ENCODE measurements at regions not wholly inside any gene's neighbourhood (a gene's known extent, or its start where the extent isn't known, plus 50 kb on each side); places are given as distances from the start of the nearest gene placed in this dataset.
"Not testable (repeated sequence)": the region's sequence is repeated elsewhere in the genome, so short reads cannot be mapped to it uniquely, and the experiment has no call there.

- H3K4me3 Mint-ChIP-seq (ENCODE audit: low read depth) = no peak overlapping the region
- DNase-seq (ENCODE audit: low spot score) = no peak
- H3K27me3 Mint-ChIP-seq (ENCODE audit: low read depth) = no peaks in the 10 kb centered on the region
- intact Hi-C loops (cut with micrococcal nuclease) = no loop called here
- no peak overlapping the region for H3K27ac Mint-ChIP-seq
- no peaks in the 10 kb centered on the region for H3K4me1 Mint-ChIP-seq (ENCODE audit: low read depth)
- no peaks in the 10 kb centered on the region for H3K36me3 Mint-ChIP-seq (ENCODE audit: low read depth)
- H3K9me3 Mint-ChIP-seq = no peaks in the 10 kb centered on the region
Observed at GRCh38 chr7:79927116-79927515, 207.5 kb upstream of the GNAI1 start.

DNA sequence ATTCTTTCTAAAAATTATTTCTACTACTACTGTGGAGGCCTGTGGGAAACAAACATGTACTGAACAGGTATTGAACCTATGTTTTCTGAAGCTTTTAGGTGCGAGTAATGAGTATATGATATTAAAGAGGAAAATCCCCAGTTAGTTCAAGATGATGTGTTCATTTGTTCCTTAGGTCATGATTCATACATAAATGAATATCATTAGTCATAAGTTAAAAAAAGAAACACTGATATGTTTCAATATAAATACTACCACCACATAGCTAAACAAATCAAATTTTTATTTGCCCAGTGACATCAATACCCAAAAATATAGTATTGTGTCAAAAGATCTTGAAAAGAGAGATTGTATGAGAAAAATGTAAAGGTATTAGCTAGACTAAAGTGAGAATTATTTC is 210.7 kb upstream of the GNAI1 start:
- H3K4me3 Mint-ChIP-seq (ENCODE audit: low read depth) = no peak overlapping the region
- no peak for DNase-seq (ENCODE audit: low spot score)
- no peaks in the 10 kb centered on the region for H3K4me1 Mint-ChIP-seq (ENCODE audit: low read depth)
- intact Hi-C loops (cut with micrococcal nuclease) = no loop called here
- H3K9me3 Mint-ChIP-seq = no peaks in the 10 kb centered on the region
- H3K27me3 Mint-ChIP-seq (ENCODE audit: low read depth) = no peaks in the 10 kb centered on the region
- no peak overlapping the region for H3K27ac Mint-ChIP-seq
- no peaks in the 10 kb centered on the region for H3K36me3 Mint-ChIP-seq (ENCODE audit: low read depth)

DNA sequence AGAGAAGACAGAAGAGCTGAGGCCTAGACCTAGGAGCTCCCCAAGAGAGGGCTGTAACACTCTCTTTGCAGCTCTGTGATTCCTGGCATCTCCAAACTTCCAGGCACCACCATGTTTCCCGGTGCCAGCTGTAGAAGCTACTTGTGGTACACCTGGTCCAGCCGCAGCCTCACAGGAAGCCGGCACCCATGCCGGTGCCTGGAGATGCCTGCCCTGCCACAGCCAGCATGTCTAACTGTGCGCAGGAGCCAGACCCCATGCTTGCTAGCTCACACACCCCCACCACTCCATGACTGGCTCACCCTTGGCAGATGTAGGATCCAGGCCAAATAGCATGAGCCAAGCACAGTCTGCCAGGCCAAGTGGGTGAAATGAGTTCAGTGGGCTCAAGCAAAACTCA is 211.7 kb upstream of the GNAI1 start:
- H3K27ac Mint-ChIP-seq = no peak overlapping the region
- intact Hi-C loops (cut with micrococcal nuclease) = no loop called here
- no peak overlapping the region for H3K4me3 Mint-ChIP-seq (ENCODE audit: low read depth)
- DNase-seq (ENCODE audit: low spot score) = no peak
- H3K27me3 Mint-ChIP-seq (ENCODE audit: low read depth) = peaks cover under 1% of the 10 kb centered on the region
- no peaks in the 10 kb centered on the region for H3K4me1 Mint-ChIP-seq (ENCODE audit: low read depth)
- no peaks in the 10 kb centered on the region for H3K36me3 Mint-ChIP-seq (ENCODE audit: low read depth)
- no peaks in the 10 kb centered on the region for H3K9me3 Mint-ChIP-seq

- H3K27me3 Mint-ChIP-seq (ENCODE audit: low read depth) = peaks cover 3% of the 10 kb centered on the region
- no peak overlapping the region for H3K4me3 Mint-ChIP-seq (ENCODE audit: low read depth)
Observed at GRCh38 chr7:79921976-79922375, 212.7 kb upstream of the GNAI1 start.

DNA sequence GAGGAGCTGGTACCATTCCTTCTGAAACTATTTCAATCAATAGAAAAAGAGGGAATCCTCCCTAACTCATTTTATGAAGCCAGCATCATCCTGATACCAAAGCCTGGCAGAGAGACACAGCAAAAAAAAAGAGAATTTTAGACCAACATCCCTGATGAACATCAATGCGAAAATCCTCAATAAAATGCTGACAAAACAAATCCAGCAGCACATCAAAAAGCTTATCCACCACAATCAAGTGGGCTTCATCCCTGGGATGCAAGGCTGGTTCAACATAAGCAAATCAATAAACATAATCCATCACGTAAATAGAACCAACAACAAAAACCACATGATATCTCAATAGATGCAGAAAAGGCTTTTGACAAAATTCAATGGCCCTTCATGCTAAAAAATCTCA is 216.0 kb upstream of the GNAI1 start:
- H3K9me3 Mint-ChIP-seq; H3K4me1 Mint-ChIP-seq (ENCODE audit: low read depth); H3K4me3 Mint-ChIP-seq (ENCODE audit: low read depth); DNase-seq (ENCODE audit: low spot score); H3K27ac Mint-ChIP-seq; H3K36me3 Mint-ChIP-seq (ENCODE audit: low read depth); H3K27me3 Mint-ChIP-seq (ENCODE audit: low read depth); intact Hi-C loops (cut with micrococcal nuclease): not testable (repeated sequence)

More at GRCh38 chr7:79921976-79922375, 212.7 kb upstream of the GNAI1 start:
- intact Hi-C loops (cut with micrococcal nuclease) = no loop called here
- H3K27ac Mint-ChIP-seq = no peak overlapping the region
- no peaks in the 10 kb centered on the region for H3K4me1 Mint-ChIP-seq (ENCODE audit: low read depth)
- no peaks in the 10 kb centered on the region for H3K36me3 Mint-ChIP-seq (ENCODE audit: low read depth)
- DNase-seq (ENCODE audit: low spot score) = no peak
- no peaks in the 10 kb centered on the region for H3K9me3 Mint-ChIP-seq

- H3K9me3 Mint-ChIP-seq; H3K27ac Mint-ChIP-seq; intact Hi-C loops (cut with micrococcal nuclease); H3K4me3 Mint-ChIP-seq (ENCODE audit: low read depth); DNase-seq (ENCODE audit: low spot score); H3K27me3 Mint-ChIP-seq (ENCODE audit: low read depth); H3K36me3 Mint-ChIP-seq (ENCODE audit: low read depth): not testable (repeated sequence)
- H3K4me1 Mint-ChIP-seq (ENCODE audit: low read depth) = peaks cover 24% of the 10 kb centered on the region
Observed at GRCh38 chr7:79915346-79915745, 219.3 kb upstream of the GNAI1 start.

DNA sequence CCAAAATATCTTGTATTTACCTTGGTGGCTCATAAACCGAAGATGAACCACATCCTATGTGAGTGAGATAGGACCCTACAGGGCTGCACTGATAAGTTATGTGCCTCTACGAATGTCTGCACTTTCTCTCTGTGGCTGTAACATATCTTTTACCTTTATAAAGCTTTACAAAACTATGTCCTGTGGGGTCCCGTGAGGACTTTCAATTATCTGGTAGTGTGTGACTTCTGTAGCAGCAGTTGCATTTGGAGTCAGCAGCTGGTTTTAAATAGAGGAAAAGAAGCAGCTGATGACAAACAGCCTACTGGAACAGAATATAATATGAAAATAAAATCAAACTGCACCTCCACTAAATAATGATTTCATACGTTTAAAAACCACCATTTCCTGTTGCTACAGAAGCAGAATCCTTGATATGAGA is 222.4 kb upstream of the GNAI1 start:
- H3K9me3 Mint-ChIP-seq = no peaks in the 10 kb centered on the region
- intact Hi-C loops (cut with micrococcal nuclease) = no loop called here
- H3K27ac Mint-ChIP-seq = no peak overlapping the region
- DNase-seq (ENCODE audit: low spot score) = no peak
- peaks cover 24% of the 10 kb centered on the region for H3K4me1 Mint-ChIP-seq (ENCODE audit: low read depth)
- H3K27me3 Mint-ChIP-seq (ENCODE audit: low read depth) = no peaks in the 10 kb centered on the region
- no peaks in the 10 kb centered on the region for H3K36me3 Mint-ChIP-seq (ENCODE audit: low read depth)
- no peak overlapping the region for H3K4me3 Mint-ChIP-seq (ENCODE audit: low read depth)

DNA sequence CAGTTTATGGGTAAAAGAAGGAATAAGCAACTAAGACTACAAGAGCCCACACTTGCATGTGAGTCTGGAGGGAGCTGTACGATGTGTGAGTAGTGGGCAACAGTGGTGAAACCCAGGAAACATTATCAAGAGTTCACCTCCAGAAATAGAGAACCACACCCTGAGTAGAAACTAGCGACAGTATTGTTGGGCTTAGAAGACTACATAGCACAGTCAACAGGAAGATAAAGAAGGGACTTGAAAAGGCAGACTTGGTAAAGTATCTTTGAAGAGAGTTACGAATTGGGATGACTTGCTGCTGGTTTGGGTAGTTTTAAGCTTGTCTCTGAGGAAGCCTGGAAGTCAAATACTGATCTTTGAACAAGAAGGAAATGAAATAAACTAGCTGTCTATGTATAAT is 223.2 kb upstream of the GNAI1 start:
- intact Hi-C loops (cut with micrococcal nuclease) = no loop called here
- Mint-ChIP-seq H3K36me3 (ENCODE audit: low read depth) (no peaks in the 10 kb centered on the region), H3K9me3 (no peaks in the 10 kb centered on the region), H3K4me1 (ENCODE audit: low read depth) (peaks cover 23% of the 10 kb centered on the region), H3K4me3 (ENCODE audit: low read depth) (no peak overlapping the region), H3K27ac (no peak overlapping the region), H3K27me3 (ENCODE audit: low read depth) (no peaks in the 10 kb centered on the region)
- DNase-seq (ENCODE audit: low spot score) = no peak

- Mint-ChIP-seq H3K27me3 (ENCODE audit: low read depth) (no peaks in the 10 kb centered on the region), H3K4me3 (ENCODE audit: low read depth) (no peak overlapping the region), H3K36me3 (ENCODE audit: low read depth) (no peaks in the 10 kb centered on the region), H3K9me3 (no peaks in the 10 kb centered on the region), H3K27ac (no peak overlapping the region), H3K4me1 (ENCODE audit: low read depth) (peaks cover 16% of the 10 kb centered on the region)
- DNase-seq (ENCODE audit: low spot score) = no peak
- intact Hi-C loops (cut with micrococcal nuclease) = no loop called here
Observed at GRCh38 chr7:79909176-79909575, 225.5 kb upstream of the GNAI1 start.

DNA sequence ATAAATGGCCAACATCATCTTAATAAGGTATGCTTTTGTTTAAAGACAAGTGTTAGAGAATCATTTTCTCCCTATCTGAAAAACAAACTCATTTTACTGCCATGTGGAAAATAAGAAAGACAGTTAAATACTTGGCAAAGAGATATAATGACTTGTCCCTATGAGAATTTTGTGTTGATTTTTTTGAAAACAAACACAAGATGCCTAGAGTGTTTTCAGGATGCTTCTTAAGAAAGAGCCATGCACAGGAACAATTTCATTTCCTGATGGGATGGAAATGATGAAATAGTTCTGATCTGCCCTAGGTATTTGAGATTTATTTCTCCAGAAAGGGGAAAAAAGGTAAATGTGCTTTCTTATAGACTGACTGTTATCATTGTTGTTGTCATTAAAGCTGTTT is 237.5 kb upstream of the GNAI1 start:
- Mint-ChIP-seq H3K4me3 (ENCODE audit: low read depth) (no peak overlapping the region), H3K36me3 (ENCODE audit: low read depth) (no peaks in the 10 kb centered on the region)

GRCh38 chr7:79893991-79894390 is 240.6 kb upstream of the GNAI1 start:
- Mint-ChIP-seq H3K27me3 (ENCODE audit: low read depth) (no peaks in the 10 kb centered on the region), H3K4me1 (ENCODE audit: low read depth) (no peaks in the 10 kb centered on the region), H3K27ac (no peak overlapping the region), H3K9me3 (no peaks in the 10 kb centered on the region), H3K4me3 (ENCODE audit: low read depth) (no peak overlapping the region), H3K36me3 (ENCODE audit: low read depth) (no peaks in the 10 kb centered on the region)
- intact Hi-C loops (cut with micrococcal nuclease) = no loop called here
- no peak for DNase-seq (ENCODE audit: low spot score)

More for the DNA sequence above, 237.5 kb upstream of the GNAI1 start:
- DNase-seq (ENCODE audit: low spot score) = no peak
- no peaks in the 10 kb centered on the region for H3K9me3 Mint-ChIP-seq
- no peaks in the 10 kb centered on the region for H3K4me1 Mint-ChIP-seq (ENCODE audit: low read depth)
- H3K27me3 Mint-ChIP-seq (ENCODE audit: low read depth) = no peaks in the 10 kb centered on the region
- H3K27ac Mint-ChIP-seq = no peak overlapping the region
- intact Hi-C loops (cut with micrococcal nuclease) = no loop called here

DNA sequence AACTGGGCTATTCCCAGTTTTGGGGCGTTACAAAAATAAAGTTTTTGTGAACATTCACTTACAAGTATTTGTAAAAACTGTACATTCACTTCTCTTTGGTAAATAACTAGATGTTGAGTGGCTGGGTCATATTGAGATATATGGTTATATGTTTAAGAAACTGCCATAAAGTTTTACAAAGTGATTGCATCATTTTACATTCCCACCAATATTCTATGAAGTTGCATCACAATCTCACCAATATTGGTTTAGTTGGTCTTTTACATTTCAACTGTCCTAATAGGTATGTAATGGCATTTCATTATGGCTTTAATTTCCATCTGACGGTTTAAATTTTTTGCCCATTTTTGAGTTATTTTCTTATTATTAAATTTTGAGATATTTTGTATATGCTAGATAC is 251.7 kb upstream of the GNAI1 start:
- Mint-ChIP-seq H3K27me3 (ENCODE audit: low read depth) (no peaks in the 10 kb centered on the region), H3K27ac (no peak overlapping the region), H3K36me3 (ENCODE audit: low read depth) (no peaks in the 10 kb centered on the region), H3K4me3 (ENCODE audit: low read depth) (no peak overlapping the region), H3K4me1 (ENCODE audit: low read depth) (no peaks in the 10 kb centered on the region), H3K9me3 (no peaks in the 10 kb centered on the region)
- DNase-seq (ENCODE audit: low spot score) = no peak
- intact Hi-C loops (cut with micrococcal nuclease) = no loop called here

DNA sequence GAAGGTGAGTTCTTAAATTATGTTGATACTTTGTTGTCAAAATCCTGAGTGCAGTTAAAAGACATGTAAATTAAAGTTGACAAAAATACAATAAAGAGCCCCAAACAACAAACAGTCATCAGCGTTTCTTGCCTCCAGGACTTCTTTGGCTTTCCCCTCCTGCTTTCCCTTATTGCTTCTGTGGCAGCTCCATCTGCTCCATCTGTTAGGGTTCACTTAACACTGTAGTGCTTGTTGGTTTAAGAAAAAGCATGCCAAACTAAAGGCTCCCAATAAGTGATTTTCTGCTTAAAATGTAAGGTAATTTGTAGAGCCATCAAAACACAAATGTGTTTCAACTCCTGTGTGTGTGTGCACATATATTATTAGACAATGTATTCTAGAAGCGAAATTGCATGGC is 254.3 kb upstream of the GNAI1 start:
- no peak overlapping the region for H3K4me3 Mint-ChIP-seq (ENCODE audit: low read depth)
- H3K9me3 Mint-ChIP-seq = no peaks in the 10 kb centered on the region
- no peak overlapping the region for H3K27ac Mint-ChIP-seq
- no peak for DNase-seq (ENCODE audit: low spot score)
- no peaks in the 10 kb centered on the region for H3K4me1 Mint-ChIP-seq (ENCODE audit: low read depth)
- intact Hi-C loops (cut with micrococcal nuclease) = no loop called here
- no peaks in the 10 kb centered on the region for H3K36me3 Mint-ChIP-seq (ENCODE audit: low read depth)
- no peaks in the 10 kb centered on the region for H3K27me3 Mint-ChIP-seq (ENCODE audit: low read depth)

DNA sequence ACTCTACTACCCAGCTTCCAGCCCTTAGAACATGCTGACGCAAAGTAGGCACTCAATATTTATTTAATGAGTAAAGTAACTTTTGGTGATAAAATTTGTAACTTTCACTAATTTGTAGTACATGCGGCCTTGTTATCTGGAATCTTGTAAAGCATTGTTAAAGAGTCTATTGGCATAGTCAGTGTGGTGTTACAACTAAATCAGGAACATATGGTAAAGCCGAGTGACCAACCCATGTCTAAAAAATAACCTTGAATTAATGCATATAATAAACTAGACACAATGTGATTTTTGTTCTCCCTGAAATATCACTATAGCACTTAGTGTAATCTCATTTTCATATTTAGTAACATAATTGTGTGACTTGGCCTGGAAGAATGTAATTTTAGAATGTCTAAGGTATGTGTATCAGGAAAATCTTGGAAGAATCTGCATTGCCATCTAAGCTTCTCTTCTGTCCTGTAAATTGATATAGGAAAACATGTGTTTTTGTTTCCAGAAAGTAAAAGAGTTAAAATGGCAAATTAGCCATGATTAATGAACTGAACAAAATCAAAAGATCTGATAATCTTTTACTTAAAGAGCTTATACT is 256.7 kb upstream of the GNAI1 start:
- no peak for DNase-seq (ENCODE audit: low spot score)
- no peaks in the 10 kb centered on the region for H3K27me3 Mint-ChIP-seq (ENCODE audit: low read depth)
- H3K27ac Mint-ChIP-seq = no peak overlapping the region
- H3K4me1 Mint-ChIP-seq (ENCODE audit: low read depth) = no peaks in the 10 kb centered on the region
- no peak overlapping the region for H3K4me3 Mint-ChIP-seq (ENCODE audit: low read depth)
- H3K9me3 Mint-ChIP-seq = no peaks in the 10 kb centered on the region
- no peaks in the 10 kb centered on the region for H3K36me3 Mint-ChIP-seq (ENCODE audit: low read depth)
- intact Hi-C loops (cut with micrococcal nuclease) = no loop called here
